Fibroblast of skin of left quadriceps (primary cell): ENCODE measurements at regions not wholly inside any gene's neighbourhood (a gene's known extent, or its start where the extent isn't known, plus 50 kb on each side); places are given as distances from the start of the nearest gene placed in this dataset.

Source experiments
- DNase-seq, 2 experiments: peaks; one replicate each; pipeline ENCODE4 v3.0.0-alpha.2; 2013; ENCODE audit warnings: low read depth in 2 of 2

GRCh38 chr4:187236209-187236890 lies 512.7 kb upstream of the FAT1 start:
- peak; percentile 91 to 92 for DNase-seq

GRCh38 chr4:187238646-187239045 lies 515.0 kb upstream of the FAT1 start:
- DNase-seq, result no peak

- no peak for DNase-seq
These were observed 528.2 kb upstream of the FAT1 start for GRCh38 chr4:187251896-187252295.

GRCh38 chr4:187256897-187257296 lies 533.2 kb upstream of the FAT1 start:
- no peak for DNase-seq

- DNase-seq, result no peak
These were observed 535.2 kb upstream of the FAT1 start for GRCh38 chr4:187258651-187259401.

- no peak for DNase-seq
These were observed 545.3 kb upstream of the FAT1 start for GRCh38 chr4:187268940-187269339.

GRCh38 chr4:187270154-187270553 lies 546.5 kb upstream of the FAT1 start:
- no peak for DNase-seq

- no peak for DNase-seq
These were observed 548.2 kb upstream of the FAT1 start for GRCh38 chr4:187271848-187272247.

GRCh38 chr4:187274153-187274552 lies 550.5 kb upstream of the FAT1 start:
- no peak for DNase-seq

- DNase-seq, result no peak
These were observed 553.2 kb upstream of the FAT1 start for GRCh38 chr4:187276736-187277408.

GRCh38 chr4:187283201-187283955 lies 559.7 kb upstream of the FAT1 start:
- DNase-seq, result peak in 1 of 2 experiments; percentile 7

GRCh38 chr4:187286525-187286924 lies 562.9 kb upstream of the FAT1 start:
- DNase-seq, result peak in 1 of 2 experiments; percentile 39

GRCh38 chr4:187289371-187289770 lies 565.7 kb upstream of the FAT1 start:
- peak in 1 of 2 experiments; percentile 12 for DNase-seq

- peak; percentile 79 to 84 for DNase-seq
These were observed 571.2 kb upstream of the FAT1 start for GRCh38 chr4:187294861-187295260.

- no peak for DNase-seq
These were observed 578.3 kb upstream of the FAT1 start for GRCh38 chr4:187301923-187302322.

GRCh38 chr4:187302457-187303150 lies 578.9 kb upstream of the FAT1 start:
- DNase-seq, result peak in 1 of 2 experiments; percentile 13

GRCh38 chr4:187304133-187304532 lies 580.5 kb upstream of the FAT1 start:
- no peak for DNase-seq

GRCh38 chr4:187307131-187307530 lies 583.5 kb upstream of the FAT1 start:
- peak in 1 of 2 experiments; percentile 30 for DNase-seq

GRCh38 chr4:187309456-187309855 lies 585.8 kb upstream of the FAT1 start:
- peak; percentile 72 for DNase-seq

GRCh38 chr4:187312299-187312698 lies 588.6 kb upstream of the FAT1 start:
- no peak for DNase-seq

GRCh38 chr4:187317799-187318198 lies 594.1 kb upstream of the FAT1 start:
- DNase-seq, result no peak
